LNCaP clone FGC (cell line): ENCODE measurements at regions not wholly inside any gene's neighbourhood (a gene's known extent, or its start where the extent isn't known, plus 50 kb on each side); places are given as distances from the start of the nearest gene placed in this dataset.

ENCODE experiments used
- DNase-seq: peaks from one replicate; pipeline ENCODE4 v3.0.0-alpha.2; 2011; ENCODE audit warnings: low read depth
- H3K4me3 ChIP-seq: 2 replicates; pipeline ENCODE4 v1.5.1; 2011; ENCODE audit warnings: mild to moderate bottlenecking, low read depth, low read length, control low read depth
- TF ChIP-seq, protein P1 (sequence below): IDR thresholded peaks from 2 replicates; pipeline ENCODE4 v1.5.1; 2012; ENCODE audit warnings: mild to moderate bottlenecking; ENCODE audit not compliant: control insufficient read depth, insufficient read depth; ENCODE audit errors: extremely low read depth

DNA sequence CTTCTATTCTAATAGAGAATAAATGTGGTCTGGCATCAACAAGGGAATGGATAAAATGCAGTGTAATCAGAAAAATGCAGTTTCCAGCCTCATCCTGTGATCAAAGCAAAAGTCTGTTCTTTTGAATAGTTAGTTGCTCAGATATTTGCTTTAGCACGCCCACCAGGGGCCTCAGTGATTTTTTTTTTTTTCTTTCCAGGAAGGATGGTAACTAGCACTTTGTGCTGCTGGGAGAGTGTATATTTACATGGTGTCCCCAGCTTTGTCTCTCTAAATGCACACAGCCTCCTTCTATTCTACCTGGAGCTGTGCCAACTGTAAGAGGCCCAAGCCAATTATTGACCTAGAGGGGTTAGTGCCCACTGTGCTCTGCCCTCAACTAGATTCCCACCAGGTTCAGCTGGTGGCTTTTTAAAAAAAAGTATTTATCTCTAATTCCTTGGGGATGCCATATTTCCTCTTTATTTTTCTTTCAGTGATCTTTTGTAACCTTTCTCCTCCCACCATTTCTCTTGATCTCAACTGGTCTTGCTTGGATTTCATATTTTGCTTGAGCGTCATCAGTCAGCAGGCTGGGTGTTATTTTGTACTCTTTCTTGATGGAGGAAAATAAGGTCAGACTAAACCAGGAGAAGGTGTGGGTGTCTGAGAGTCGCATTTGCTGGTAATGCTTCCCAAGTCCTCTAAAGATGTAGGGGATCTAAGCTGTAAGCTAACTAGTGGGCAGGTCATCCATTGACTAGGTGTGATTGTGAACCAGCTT is 193.0 kb upstream of the C9orf72 start:
- H3K4me3 ChIP-seq: no peak overlapping the region
- no peak for DNase-seq
- TF ChIP-seq, protein P1, sequence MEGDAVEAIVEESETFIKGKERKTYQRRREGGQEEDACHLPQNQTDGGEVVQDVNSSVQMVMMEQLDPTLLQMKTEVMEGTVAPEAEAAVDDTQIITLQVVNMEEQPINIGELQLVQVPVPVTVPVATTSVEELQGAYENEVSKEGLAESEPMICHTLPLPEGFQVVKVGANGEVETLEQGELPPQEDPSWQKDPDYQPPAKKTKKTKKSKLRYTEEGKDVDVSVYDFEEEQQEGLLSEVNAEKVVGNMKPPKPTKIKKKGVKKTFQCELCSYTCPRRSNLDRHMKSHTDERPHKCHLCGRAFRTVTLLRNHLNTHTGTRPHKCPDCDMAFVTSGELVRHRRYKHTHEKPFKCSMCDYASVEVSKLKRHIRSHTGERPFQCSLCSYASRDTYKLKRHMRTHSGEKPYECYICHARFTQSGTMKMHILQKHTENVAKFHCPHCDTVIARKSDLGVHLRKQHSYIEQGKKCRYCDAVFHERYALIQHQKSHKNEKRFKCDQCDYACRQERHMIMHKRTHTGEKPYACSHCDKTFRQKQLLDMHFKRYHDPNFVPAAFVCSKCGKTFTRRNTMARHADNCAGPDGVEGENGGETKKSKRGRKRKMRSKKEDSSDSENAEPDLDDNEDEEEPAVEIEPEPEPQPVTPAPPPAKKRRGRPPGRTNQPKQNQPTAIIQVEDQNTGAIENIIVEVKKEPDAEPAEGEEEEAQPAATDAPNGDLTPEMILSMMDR: no peak

DNA sequence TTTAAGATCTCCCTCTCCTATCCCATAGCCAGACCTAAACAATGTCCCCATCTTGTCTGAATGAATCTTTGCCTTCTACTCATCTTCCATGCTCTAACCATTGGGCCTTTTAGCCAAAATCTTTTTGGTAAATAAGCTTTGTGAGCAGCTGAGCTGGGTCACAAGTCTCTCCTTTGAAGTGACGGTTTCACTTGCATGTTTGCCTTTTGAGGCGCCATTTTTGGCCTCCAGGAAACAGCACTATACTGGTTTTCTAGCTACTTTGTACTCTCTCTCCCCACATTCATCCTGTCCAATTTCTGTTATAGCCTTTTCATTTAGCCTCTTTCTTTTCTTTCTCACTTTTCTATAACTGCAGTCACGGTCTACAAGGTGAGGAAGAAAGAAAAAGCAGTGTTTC is 195.5 kb upstream of the C9orf72 start:
- TF ChIP-seq, protein P1: no peak
- H3K4me3 ChIP-seq: no peak overlapping the region

DNA sequence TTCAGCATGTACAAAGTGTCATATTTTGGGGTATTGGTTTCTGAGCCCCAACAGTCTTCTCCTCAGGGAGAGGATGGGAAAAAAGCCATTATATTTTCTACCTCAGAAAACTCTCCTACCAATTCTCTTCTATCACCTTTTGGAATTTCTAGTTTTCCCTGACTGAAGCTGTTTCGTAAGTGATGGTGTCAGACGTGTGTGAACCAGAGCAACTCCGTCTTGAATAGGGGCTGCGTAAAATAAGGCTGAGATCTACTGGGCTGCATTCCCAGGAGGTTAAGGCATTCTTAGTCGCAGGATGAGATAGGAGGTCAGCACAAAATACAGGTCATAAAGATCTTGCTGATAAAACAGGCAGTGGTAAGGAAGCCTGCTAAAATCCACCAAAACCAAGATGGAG is 197.3 kb upstream of the C9orf72 start:
- no peak for DNase-seq
- no peak overlapping the region for H3K4me3 ChIP-seq
- TF ChIP-seq, protein P1: no peak

More for the DNA sequence above, 195.5 kb upstream of the C9orf72 start:
- no peak for DNase-seq

DNA sequence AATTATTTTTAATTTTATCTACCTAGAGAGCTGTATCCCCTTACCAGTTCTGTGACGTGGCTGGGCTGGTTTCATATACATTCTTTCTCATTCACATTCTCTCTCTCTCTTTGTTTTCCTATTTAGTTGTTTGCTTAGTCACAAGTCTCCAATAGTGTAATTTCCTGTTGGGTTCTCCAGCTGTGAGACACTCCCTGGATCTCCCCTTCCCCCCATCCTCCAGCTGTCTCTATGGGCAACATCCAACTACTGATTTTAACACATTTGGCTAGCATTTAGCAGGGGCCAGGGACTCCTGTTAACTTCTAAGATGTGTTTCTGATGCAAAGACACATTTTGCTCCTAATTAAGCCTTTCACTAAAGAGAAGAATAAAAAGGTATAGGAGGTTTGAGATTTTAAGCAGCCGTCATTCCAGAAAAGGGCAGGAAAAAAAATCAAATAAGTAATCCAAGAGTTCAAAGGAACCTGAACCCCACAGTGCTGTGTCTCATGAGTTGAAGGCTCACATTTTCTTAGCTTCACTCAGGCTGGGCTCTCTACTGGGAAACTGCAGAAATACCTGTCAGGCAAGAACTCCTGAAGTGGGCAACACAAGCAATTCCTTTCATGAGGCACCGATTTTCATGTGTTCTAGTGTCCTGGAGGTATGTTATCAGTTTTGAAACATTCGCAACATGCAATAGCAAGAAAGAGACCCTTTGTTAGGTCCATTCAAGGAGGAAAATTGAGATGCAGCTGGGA is 198.7 kb upstream of the C9orf72 start:
- TF ChIP-seq, protein P1: no peak
- no peak for DNase-seq
- H3K4me3 ChIP-seq: no peak overlapping the region

DNA sequence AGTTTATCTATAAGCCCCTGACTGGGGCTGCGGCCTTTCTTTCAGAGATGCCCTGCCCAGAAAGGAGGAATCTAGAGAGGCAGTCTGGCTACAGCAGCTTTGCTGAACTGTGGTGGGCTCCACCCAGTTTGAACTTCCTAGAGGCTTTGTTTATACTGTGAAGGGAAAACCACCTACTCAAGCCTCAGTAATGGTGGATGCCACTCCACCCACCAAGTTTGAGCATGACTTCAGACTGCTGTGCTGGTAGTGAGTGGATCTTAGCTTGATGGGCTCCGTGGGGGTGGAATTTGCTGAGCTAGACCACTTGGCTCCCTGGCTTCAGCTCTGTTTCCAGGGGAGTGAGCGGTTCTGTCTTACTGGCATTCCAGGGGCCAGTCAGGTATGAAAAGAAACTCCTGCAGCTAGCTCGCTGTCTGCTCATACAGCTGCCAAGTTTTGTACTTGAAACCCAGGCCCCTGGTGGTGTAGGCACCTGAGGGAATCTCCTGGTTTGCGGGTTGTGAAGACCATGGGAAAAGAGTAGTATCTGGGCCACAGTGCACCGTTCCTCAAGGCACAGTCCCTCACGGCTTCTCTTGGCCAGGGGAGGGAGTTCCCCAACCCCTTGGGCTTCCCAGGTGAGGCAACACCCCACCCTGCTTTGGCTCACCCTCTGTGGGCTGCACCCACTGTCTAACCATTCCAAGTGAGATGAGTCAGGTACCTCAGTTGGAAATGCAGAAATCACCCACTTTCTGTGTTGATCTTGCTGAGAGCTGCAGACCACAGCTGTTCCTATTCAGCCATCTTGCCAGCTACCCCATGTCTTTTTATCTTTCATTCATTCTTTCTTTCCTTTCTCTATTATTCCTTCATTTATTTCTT is 211.8 kb upstream of the C9orf72 start:
- no peak overlapping the region for H3K4me3 ChIP-seq
- no peak for DNase-seq
- TF ChIP-seq, protein P1: no peak

DNA sequence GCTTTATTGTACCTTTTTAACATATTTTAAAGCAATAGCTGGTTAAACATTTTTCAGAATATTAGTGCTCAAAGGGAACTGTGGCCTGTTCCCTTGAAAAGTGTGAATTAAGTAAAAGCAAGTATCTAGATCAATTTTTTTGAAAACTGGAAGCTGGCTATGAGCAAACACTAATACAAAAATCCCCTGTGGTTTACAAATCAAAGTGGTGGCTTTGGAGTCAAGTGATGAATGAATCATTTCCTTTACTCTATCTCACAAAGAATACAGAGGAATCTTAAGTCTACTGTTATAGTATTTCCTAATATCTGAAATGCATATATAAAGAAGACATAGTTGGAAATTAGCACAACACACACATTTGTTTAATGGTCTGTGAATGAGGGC is 212.4 kb upstream of the C9orf72 start:
- no peak overlapping the region for H3K4me3 ChIP-seq
- TF ChIP-seq, protein P1: no peak
- DNase-seq: no peak
